ENCODE measurements at regions not wholly inside any gene's neighbourhood (a gene's known extent, or its start where the extent isn't known, plus 50 kb on each side); places are given as distances from the start of the nearest gene placed in this dataset.

DNA sequence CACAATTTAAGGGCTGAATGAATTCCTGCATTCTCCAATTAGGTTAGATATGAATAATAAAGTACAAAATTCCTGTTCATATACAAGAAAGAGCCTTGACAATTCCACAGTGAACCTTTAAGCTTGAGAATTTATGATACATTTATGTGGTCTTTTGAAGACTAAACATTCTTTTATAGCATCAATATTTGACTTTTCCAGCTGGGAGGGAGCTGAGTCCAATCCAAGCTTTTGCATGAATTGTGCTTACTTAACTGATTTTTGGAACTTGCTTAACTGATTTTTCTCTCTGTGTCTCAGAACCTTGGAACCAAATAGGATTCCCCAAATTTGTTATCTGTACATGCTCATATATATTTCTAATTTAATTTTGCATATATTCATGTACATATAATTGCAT lies 388.0 kb downstream of the TRIB2 start:
- ATAC-seq (no peak), DNase-seq (ENCODE audit: low spot score) (no peak)
- no peaks in the 10 kb centered on the region for H3K4me1 ChIP-seq (ENCODE audit: insufficient read depth)
- TF ChIP-seq, protein P1, sequence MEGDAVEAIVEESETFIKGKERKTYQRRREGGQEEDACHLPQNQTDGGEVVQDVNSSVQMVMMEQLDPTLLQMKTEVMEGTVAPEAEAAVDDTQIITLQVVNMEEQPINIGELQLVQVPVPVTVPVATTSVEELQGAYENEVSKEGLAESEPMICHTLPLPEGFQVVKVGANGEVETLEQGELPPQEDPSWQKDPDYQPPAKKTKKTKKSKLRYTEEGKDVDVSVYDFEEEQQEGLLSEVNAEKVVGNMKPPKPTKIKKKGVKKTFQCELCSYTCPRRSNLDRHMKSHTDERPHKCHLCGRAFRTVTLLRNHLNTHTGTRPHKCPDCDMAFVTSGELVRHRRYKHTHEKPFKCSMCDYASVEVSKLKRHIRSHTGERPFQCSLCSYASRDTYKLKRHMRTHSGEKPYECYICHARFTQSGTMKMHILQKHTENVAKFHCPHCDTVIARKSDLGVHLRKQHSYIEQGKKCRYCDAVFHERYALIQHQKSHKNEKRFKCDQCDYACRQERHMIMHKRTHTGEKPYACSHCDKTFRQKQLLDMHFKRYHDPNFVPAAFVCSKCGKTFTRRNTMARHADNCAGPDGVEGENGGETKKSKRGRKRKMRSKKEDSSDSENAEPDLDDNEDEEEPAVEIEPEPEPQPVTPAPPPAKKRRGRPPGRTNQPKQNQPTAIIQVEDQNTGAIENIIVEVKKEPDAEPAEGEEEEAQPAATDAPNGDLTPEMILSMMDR (conservative IDR thresholded peaks at IDR 0.05; ENCODE audit: low read depth in 2 of 2): no peak
- TF ChIP-seq ZNF114 (CRISPR knock-in tag; IDR thresholded peaks at IDR 0.05) (no peak), STAT1 (IDR thresholded peaks at IDR 0.05; ENCODE audit: unreplicated experiment) (no peak), CREB1 (CRISPR knock-in tag; IDR thresholded peaks at IDR 0.05; ENCODE audit: low read depth) (no peak), NANOG (IDR thresholded peaks at IDR 0.05; ENCODE audit: borderline replicate concordance) (no peak), EZH2 (IDR thresholded peaks at IDR 0.05; ENCODE audit: low read depth, unreplicated experiment) (no peak), POLR2AphosphoS5 (IDR thresholded peaks at IDR 0.05; ENCODE audit: low read depth) (no peak), JUNB (IDR thresholded peaks at IDR 0.05; ENCODE audit: unreplicated experiment) (no peak), ZNF331 (CRISPR knock-in tag; IDR thresholded peaks at IDR 0.05; ENCODE audit: low read depth) (no peak), EZH2phosphoT487 (IDR thresholded peaks at IDR 0.05; ENCODE audit: unreplicated experiment) (no peak)
- TF ChIP-seq, protein P2, sequence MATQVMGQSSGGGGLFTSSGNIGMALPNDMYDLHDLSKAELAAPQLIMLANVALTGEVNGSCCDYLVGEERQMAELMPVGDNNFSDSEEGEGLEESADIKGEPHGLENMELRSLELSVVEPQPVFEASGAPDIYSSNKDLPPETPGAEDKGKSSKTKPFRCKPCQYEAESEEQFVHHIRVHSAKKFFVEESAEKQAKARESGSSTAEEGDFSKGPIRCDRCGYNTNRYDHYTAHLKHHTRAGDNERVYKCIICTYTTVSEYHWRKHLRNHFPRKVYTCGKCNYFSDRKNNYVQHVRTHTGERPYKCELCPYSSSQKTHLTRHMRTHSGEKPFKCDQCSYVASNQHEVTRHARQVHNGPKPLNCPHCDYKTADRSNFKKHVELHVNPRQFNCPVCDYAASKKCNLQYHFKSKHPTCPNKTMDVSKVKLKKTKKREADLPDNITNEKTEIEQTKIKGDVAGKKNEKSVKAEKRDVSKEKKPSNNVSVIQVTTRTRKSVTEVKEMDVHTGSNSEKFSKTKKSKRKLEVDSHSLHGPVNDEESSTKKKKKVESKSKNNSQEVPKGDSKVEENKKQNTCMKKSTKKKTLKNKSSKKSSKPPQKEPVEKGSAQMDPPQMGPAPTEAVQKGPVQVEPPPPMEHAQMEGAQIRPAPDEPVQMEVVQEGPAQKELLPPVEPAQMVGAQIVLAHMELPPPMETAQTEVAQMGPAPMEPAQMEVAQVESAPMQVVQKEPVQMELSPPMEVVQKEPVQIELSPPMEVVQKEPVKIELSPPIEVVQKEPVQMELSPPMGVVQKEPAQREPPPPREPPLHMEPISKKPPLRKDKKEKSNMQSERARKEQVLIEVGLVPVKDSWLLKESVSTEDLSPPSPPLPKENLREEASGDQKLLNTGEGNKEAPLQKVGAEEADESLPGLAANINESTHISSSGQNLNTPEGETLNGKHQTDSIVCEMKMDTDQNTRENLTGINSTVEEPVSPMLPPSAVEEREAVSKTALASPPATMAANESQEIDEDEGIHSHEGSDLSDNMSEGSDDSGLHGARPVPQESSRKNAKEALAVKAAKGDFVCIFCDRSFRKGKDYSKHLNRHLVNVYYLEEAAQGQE (IDR thresholded peaks at IDR 0.05; ENCODE audit: unreplicated experiment): no peak
- TF ChIP-seq, protein P3, sequence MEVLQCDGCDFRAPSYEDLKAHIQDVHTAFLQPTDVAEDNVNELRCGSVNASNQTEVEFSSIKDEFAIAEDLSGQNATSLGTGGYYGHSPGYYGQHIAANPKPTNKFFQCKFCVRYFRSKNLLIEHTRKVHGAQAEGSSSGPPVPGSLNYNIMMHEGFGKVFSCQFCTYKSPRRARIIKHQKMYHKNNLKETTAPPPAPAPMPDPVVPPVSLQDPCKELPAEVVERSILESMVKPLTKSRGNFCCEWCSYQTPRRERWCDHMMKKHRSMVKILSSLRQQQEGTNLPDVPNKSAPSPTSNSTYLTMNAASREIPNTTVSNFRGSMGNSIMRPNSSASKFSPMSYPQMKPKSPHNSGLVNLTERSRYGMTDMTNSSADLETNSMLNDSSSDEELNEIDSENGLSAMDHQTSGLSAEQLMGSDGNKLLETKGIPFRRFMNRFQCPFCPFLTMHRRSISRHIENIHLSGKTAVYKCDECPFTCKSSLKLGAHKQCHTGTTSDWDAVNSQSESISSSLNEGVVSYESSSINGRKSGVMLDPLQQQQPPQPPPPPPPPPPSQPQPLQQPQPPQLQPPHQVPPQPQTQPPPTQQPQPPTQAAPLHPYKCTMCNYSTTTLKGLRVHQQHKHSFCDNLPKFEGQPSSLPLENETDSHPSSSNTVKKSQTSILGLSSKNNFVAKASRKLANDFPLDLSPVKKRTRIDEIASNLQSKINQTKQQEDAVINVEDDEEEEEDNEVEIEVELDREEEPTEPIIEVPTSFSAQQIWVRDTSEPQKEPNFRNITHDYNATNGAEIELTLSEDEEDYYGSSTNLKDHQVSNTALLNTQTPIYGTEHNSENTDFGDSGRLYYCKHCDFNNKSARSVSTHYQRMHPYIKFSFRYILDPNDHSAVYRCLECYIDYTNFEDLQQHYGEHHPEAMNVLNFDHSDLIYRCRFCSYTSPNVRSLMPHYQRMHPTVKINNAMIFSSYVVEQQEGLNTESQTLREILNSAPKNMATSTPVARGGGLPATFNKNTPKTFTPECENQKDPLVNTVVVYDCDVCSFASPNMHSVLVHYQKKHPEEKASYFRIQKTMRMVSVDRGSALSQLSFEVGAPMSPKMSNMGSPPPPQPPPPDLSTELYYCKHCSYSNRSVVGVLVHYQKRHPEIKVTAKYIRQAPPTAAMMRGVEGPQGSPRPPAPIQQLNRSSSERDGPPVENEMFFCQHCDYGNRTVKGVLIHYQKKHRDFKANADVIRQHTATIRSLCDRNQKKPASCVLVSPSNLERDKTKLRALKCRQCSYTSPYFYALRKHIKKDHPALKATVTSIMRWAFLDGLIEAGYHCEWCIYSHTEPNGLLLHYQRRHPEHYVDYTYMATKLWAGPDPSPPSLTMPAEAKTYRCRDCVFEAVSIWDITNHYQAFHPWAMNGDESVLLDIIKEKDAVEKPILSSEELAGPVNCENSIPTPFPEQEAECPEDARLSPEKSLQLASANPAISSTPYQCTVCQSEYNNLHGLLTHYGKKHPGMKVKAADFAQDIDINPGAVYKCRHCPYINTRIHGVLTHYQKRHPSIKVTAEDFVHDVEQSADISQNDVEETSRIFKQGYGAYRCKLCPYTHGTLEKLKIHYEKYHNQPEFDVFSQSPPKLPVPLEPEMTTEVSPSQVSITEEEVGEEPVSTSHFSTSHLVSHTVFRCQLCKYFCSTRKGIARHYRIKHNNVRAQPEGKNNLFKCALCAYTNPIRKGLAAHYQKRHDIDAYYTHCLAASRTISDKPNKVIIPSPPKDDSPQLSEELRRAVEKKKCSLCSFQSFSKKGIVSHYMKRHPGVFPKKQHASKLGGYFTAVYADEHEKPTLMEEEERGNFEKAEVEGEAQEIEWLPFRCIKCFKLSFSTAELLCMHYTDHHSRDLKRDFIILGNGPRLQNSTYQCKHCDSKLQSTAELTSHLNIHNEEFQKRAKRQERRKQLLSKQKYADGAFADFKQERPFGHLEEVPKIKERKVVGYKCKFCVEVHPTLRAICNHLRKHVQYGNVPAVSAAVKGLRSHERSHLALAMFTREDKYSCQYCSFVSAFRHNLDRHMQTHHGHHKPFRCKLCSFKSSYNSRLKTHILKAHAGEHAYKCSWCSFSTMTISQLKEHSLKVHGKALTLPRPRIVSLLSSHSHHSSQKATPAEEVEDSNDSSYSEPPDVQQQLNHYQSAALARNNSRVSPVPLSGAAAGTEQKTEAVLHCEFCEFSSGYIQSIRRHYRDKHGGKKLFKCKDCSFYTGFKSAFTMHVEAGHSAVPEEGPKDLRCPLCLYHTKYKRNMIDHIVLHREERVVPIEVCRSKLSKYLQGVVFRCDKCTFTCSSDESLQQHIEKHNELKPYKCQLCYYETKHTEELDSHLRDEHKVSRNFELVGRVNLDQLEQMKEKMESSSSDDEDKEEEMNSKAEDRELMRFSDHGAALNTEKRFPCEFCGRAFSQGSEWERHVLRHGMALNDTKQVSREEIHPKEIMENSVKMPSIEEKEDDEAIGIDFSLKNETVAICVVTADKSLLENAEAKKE (CRISPR knock-in tag; IDR thresholded peaks at IDR 0.05): no peak
- TF ChIP-seq, protein P4, sequence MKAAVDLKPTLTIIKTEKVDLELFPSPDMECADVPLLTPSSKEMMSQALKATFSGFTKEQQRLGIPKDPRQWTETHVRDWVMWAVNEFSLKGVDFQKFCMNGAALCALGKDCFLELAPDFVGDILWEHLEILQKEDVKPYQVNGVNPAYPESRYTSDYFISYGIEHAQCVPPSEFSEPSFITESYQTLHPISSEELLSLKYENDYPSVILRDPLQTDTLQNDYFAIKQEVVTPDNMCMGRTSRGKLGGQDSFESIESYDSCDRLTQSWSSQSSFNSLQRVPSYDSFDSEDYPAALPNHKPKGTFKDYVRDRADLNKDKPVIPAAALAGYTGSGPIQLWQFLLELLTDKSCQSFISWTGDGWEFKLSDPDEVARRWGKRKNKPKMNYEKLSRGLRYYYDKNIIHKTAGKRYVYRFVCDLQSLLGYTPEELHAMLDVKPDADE (IDR thresholded peaks at IDR 0.05): no peak
- H3K36me3 ChIP-seq (ENCODE audit: insufficient read depth): no peaks in the 10 kb centered on the region
- no peak overlapping the region for H3K4me2 ChIP-seq
- no peak overlapping the region for H3K27ac ChIP-seq (ENCODE audit: low read depth)
- no peaks in the 10 kb centered on the region for H3K27me3 ChIP-seq (ENCODE audit: insufficient read depth)
- no peak overlapping the region for H3K4me3 ChIP-seq
- Mint-ChIP-seq H3K27ac (no peak overlapping the region), H3K36me3 (ENCODE audit: low read depth) (no peaks in the 10 kb centered on the region), H3K9me3 (no peaks in the 10 kb centered on the region; the same call in 2 of the 3 replicates), H3K27me3 (ENCODE audit: insufficient read depth, low read depth, poor library complexity) (no peaks in the 10 kb centered on the region), H3K4me3 (no peak overlapping the region), H3K4me1 (no peaks in the 10 kb centered on the region)
- no peaks in the 10 kb centered on the region for H3F3A ChIP-seq (replicated peaks; ENCODE audit: low read depth)
- H2AFZ ChIP-seq: no peak overlapping the region
- H3K79me2 ChIP-seq (replicated peaks; ENCODE audit: insufficient read depth): no peaks in the 10 kb centered on the region
- H3K9me2 ChIP-seq (ENCODE audit: insufficient read depth): 0 out of 2 replicates have a peak, but pooled peaks cover 3% of the 10 kb centered on the region
- H4K20me1 ChIP-seq (replicated peaks; ENCODE audit: insufficient read depth): no peaks in the 10 kb centered on the region
